Neural progenitor cell (in vitro differentiated cells): ENCODE measurements at regions not wholly inside any gene's neighbourhood (a gene's known extent, or its start where the extent isn't known, plus 50 kb on each side); places are given as distances from the start of the nearest gene placed in this dataset.

Experiments used
- EZH2 ChIP-seq: fragments of 200-600 bp; sonication (generic); IDR thresholded peaks from 2 replicates; pipeline ENCODE4 v1.6.1; 2017; ENCODE audit warnings: antibody characterized with exemption, mild to moderate bottlenecking, moderate library complexity
- TF ChIP-seq, protein P1 (sequence below): fragments of 200-600 bp; sonication (generic); IDR thresholded peaks from 2 replicates; pipeline ENCODE4 v1.5.1; 2017; ENCODE audit warnings: antibody characterized with exemption, mild to moderate bottlenecking

DNA sequence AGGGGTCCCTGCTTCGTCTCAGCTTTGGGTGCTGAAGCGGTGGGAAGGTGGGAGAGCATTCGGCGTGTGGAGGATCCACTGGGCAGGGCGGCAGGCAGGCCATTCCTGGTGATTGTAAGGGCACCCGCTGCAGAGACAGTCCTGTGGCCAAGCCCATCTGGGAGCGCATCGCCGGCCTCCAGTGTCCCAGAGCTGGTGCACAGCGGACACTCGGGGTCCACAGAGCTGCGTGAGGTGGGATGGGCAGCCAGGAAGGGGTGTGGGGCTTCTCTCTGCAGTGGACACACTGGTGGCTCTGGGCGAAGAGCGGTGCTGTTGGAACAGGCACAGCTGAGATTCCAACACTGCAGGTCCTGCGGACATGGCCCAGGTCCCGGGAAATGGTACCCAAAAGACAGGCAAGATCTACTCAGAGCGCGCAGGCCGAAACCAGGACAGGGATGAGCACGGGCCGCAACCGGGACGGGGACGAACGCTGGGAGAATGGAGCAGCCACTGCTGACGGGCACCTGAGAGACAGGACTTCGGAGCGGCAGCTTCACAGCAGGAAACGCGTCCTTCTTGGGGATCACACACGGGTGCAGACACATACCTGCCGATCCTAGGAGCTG is 188.2 kb downstream of the ERMARD start:
- TF ChIP-seq, protein P1, sequence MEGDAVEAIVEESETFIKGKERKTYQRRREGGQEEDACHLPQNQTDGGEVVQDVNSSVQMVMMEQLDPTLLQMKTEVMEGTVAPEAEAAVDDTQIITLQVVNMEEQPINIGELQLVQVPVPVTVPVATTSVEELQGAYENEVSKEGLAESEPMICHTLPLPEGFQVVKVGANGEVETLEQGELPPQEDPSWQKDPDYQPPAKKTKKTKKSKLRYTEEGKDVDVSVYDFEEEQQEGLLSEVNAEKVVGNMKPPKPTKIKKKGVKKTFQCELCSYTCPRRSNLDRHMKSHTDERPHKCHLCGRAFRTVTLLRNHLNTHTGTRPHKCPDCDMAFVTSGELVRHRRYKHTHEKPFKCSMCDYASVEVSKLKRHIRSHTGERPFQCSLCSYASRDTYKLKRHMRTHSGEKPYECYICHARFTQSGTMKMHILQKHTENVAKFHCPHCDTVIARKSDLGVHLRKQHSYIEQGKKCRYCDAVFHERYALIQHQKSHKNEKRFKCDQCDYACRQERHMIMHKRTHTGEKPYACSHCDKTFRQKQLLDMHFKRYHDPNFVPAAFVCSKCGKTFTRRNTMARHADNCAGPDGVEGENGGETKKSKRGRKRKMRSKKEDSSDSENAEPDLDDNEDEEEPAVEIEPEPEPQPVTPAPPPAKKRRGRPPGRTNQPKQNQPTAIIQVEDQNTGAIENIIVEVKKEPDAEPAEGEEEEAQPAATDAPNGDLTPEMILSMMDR: no peak
- no peak for TF ChIP-seq EZH2
